Skin epidermis (tissue), 12 donors: ENCODE measurements at regions not wholly inside any gene's neighbourhood (a gene's known extent, or its start where the extent isn't known, plus 50 kb on each side); places are given as distances from the start of the nearest gene placed in this dataset.
"Not testable (repeated sequence)": the region's sequence is repeated elsewhere in the genome, so short reads cannot be mapped to it uniquely, and the experiment has no call there.

Experiments used
- H3K27ac ChIP-seq, 21 experiments: fragments of 200-600 bp; sonication (generic) in 11 of 21; one replicate each; pipeline ENCODE4 v1.5.0; 2020; ENCODE audit warnings: mild to moderate bottlenecking in 3 of 21, inconsistent platforms in 2 of 21, moderate library complexity in 2 of 21
- H3K4me3 ChIP-seq, 7 experiments: fragments of 200-600 bp; sonication (generic) in 2 of 7; one replicate each; pipeline ENCODE4 v1.5.0; 2020; ENCODE audit warnings: inconsistent platforms in 2 of 7, mild to moderate bottlenecking in 2 of 7, moderate library complexity in 1 of 7

DNA sequence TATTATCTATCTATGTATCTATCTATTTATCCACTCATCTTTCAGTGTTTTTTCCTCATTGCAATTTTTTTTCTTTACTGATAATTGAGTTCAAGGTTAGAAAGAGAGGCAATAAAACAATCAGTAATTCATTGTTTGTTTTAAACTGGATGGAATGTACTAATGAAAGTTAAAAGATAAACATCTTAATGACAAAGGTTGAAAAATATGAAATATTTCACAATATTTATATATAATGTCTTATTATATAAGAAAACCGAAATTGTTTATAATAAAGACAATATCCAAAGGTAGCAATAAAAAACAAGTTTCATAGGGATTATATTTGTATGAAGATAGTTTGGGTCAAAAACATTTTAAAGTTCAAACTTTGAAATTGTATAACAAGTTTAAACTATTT is 1015.5 kb upstream of the MIR17HG start:
- Histone ChIP-seq H3K4me3 (no peak overlapping the region), H3K27ac (no peak overlapping the region)

DNA sequence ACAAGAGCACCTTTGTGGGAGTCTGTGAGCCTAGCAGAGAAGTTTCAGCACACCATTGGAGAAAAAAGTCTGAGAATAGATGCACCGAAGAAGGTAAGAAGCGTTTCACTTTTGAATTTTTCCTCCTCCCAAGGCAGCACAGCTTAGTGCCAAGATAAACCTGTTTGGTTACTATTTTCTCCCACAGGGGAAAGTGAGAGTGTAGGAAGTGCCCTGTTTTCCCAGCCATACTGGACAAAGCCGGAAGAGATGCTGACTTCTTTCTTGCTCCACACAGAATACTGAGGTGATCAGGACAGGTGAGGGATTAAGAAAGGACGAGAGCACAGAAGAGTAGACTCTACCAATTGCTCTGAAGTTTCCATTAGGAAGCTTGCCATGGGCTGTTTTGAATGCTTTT is 1011.0 kb upstream of the MIR17HG start:
- H3K27ac ChIP-seq: no peak overlapping the region

DNA sequence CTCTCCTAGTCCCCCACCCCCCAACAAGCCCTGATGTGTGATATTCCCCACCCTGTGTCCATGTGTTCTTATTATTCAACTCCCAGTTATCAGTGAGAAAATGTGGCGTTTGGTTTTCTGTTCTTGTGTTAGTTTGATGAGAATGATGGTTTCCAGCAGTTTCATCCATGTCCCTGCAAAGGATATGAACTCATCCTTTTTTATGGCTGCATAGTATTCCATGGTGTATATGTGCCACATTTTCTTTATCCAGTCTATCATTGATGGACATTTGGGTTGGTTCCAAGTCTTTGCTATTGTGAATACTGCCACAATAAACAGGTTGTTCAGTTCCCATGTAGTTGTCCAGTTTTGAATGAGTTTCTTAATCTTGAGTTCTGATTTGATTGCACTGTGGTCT is 1006.1 kb upstream of the MIR17HG start:
- H3K27ac ChIP-seq, H3K4me3 ChIP-seq: not testable (repeated sequence)

More for the DNA sequence above, 1011.0 kb upstream of the MIR17HG start:
- peak overlapping the region in 1 of 7 experiments; percentile 2 for H3K4me3 ChIP-seq

DNA sequence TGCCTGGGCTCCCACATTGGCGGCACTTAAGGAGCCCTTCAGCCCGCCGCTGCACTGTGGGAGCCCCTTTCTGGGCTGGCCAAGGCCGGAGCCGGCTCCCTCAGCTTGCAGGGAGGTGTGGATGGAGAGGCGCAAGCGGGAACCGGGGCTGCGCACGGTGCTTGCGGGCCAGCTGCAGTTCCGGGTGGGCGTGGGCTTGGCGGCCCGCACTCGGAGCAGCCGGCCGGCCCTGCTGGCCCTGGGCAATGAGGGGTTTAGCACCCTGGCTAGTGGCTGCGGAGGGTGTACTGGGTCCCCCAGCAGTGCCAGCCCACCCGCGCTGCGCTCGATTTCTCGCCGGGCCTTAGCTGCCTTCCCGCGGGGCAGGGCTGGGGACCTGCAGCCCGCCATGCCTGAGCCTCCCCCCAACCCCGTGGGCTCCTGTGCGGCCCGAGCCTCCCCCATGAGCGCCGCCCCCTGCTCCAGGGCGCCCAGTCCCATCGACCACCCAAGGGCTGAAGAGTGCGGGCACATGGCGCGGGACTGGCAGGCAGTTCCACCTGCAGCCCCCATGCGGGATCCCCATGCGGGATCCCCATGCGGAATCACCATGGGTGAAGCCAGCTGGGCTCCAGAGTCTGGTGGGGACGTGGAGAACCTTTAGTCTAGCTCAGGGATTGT is 998.9 kb upstream of the MIR17HG start:
- not testable (repeated sequence) for H3K27ac ChIP-seq, H3K4me3 ChIP-seq

DNA sequence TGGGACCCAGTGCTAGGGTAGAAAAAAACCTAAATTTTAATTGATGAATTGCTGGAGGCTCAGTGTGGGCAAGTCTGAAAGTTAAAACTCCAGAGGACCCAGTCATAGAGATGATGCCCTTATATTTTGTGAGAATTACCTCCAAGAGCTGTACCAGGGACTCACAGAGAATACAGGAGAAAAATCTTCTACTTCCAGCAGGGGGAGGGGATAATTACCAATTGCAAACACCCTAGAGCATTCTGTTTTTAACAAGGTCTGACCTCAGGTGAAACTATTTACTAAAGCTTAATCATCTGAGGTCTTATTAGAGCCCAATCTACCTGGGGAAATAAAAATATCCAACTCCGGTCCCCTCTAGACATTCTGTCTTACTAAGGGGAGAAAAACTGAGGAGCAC is 994.7 kb upstream of the MIR17HG start:
- H3K4me3 ChIP-seq: no peak overlapping the region
- no peak overlapping the region for H3K27ac ChIP-seq

DNA sequence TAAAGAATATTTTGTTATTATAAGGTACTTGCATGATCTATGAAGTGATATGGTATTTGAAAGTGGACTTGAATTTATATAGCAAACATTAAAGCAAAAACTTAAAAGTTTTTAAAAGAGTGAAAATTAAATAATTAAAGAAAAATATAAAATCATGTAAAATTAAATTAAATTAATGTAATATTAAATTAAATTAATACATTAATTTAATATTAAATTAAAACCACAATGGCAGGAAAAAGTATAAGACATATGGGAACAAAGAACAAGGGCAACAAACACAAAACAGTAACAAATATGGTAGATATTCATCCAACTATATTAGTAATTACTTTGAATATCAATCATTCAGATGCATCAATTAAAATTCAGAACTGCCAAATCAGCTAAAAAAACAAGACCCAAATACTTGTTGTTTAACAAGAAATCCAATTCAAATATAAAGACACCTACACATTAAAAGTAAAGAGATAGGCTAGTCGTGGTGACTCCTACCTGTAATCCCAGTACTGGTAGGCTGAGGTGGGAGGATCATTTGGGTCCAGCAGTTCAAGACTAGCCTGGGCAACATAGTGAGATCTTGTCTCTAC is 992.2 kb upstream of the MIR17HG start:
- Histone ChIP-seq H3K27ac (no peak overlapping the region), H3K4me3 (no peak overlapping the region)

DNA sequence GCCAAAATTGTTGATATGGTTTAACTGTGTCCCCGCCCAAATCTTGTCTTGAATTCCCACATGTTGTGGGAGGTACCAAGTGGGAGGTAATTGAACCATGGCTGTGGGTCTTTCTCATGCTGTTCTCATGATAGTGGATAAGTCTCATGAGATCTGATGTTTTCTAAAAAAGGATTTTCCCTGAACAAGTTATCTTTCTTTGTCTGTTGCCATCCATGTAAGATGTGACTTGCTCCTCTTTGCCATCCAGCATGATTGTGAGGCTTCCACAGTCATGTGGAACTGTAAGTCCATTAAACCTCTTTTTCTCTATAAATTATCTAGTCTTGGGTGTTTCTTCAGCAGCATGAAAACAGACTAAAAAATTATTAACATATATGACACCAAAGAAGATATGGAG is 986.7 kb upstream of the MIR17HG start:
- Histone ChIP-seq H3K27ac (no peak overlapping the region), H3K4me3 (no peak overlapping the region)

DNA sequence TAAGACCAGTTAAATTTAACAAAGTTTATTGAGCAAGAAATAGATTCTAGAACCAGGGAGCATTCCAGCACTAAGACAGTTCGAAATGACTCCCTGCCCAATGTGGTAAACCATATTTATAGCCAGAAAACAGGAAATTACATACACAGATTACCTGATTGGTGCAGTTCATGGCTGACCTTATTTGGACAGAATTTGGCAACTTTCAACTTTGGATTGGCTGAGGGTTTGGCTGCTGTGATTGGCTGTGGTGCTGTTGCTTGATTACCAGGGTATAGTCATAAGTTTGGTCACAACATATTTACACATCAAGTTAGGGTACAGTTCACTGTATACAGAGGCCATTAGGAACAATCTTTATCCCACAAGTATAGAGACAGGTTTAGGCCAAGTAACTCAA is 984.8 kb upstream of the MIR17HG start:
- no peak overlapping the region for H3K27ac ChIP-seq
- no peak overlapping the region for H3K4me3 ChIP-seq

DNA sequence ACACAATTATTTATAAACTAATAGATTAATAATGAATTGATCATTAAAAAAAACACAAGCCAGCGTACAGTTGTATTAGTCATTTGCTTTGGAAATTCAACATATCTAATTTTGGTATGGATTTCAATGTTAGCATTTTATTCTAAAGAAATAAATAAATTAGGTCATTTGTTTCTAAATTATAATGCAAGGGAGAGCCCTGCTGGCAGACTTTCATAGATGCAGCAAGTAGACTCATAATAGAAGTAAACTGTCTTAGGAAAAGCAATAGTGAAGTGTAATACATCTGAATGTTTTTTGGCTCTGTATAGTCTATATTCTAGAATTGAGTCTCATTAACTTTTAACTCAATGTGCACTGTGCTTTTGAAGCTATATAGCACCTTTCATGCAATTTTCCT is 982.4 kb upstream of the MIR17HG start:
- H3K27ac ChIP-seq: no peak overlapping the region
- no peak overlapping the region for H3K4me3 ChIP-seq

DNA sequence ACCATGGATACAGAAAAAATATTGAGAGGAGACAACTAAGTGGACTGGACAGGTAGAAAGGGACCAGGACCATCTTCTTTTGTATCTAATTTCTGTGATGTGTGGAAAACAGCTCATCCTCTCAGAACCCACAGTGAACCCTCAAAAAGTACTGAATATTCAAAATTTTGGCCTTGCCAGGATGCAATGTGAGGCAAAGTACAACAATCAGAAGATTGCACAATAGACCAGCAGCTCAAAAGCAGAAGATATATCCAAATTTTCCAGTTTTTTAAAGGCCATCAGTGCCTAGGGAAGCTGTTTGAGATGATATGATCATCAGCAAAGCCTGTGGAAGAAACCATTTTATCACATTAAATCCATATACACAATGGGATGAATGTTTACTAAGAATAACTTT is 973.3 kb upstream of the MIR17HG start:
- Histone ChIP-seq H3K27ac (no peak overlapping the region), H3K4me3 (no peak overlapping the region)

DNA sequence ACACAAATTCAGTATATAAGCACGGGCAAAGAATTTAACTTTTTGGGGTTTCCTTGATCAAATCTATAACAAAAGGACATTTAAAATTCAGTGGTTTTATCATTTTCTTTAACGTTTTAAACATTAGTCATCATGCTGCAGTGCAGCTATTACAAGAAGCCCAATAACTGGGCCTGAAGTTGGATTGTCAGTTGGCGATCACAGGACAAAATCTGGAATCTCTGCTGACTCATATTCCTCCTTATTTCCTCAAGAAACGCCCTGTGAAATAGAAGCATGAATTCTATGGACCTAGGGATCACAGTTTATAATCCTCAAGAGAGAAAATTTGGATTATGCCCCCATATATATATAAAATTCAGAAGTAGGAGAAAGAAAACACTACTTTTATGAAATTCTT is 971.6 kb upstream of the MIR17HG start:
- Histone ChIP-seq H3K27ac (no peak overlapping the region), H3K4me3 (no peak overlapping the region)

DNA sequence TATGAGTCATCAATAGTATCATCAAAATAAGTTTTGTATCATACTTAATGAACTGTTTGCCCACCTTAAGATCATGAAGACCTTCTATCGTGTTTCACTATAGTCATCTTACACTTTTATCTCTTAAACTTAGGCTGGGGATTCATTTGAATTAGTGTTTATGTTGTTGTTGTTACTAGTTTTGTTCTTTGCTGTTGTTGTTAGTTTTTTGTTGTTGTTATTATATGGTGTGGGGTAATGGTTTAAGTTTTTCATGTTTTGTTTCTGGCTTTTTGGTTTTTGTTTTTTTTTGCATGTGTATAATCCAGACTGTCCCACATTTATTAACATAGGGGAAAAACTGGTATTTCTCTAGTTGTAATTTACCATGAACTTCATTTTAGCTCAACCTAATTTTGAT is 965.1 kb upstream of the MIR17HG start:
- H3K4me3 ChIP-seq: no peak overlapping the region
- no peak overlapping the region for H3K27ac ChIP-seq

DNA sequence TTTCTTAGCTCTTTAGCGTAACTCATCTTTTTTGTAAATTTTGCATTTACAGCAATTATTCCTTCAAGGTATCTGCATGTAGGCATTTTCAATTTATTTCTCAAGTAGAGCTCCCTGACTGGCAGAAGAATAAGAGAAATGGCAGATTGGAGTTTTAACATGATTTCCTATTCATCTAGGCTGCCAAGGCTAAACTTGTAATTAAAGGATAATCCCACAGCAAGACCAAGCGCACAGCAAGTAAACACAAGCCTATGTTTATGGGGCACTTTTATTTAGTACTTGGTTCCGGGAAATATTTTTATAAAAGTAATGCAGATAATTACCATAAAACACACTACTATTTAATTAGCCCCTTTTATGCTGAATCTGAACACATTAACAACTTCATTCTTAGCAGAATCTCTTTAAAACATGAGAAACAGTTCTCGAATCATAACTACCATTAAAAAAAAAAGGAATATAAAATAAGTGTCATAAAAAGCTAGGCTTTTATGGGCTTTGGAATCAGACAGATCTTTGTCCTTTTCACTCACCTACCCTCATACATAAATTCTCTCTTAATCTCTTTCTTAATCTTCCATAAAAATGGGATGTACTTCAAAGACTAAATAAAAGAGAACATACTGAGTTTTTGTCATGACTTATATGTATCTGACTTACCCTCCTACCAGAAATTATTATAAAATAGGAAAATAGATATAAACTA is 961.6 kb upstream of the MIR17HG start:
- no peak overlapping the region for H3K4me3 ChIP-seq
- no peak overlapping the region for H3K27ac ChIP-seq

DNA sequence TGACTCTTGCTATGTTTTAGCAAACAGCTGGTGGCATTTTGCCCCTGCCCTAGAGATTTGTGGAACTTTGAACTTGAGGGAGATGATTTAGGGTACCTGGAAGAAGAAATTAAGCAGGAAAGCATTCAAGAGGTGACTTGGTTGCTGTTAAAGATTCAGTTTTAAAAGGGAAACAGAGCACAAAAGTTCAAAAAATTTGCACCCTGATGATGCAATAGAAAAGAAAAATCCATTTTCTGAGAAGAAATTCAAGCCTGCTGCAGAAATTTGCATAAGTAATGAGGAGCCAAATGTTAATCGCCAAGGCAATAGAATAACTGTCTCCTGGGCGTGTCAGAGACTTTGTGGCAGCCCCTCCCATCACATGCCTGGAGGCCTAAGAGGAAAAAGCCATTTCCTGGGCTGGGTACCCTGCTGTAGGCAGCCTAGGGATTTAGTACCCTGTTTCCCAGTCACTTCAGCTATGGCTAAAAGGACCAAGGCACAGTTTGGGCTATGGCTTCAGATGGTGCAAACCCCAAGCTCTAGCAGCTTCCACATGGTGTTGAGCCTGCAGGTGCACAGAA is 958.5 kb upstream of the MIR17HG start:
- Histone ChIP-seq H3K4me3 (no peak overlapping the region), H3K27ac (no peak overlapping the region)

DNA sequence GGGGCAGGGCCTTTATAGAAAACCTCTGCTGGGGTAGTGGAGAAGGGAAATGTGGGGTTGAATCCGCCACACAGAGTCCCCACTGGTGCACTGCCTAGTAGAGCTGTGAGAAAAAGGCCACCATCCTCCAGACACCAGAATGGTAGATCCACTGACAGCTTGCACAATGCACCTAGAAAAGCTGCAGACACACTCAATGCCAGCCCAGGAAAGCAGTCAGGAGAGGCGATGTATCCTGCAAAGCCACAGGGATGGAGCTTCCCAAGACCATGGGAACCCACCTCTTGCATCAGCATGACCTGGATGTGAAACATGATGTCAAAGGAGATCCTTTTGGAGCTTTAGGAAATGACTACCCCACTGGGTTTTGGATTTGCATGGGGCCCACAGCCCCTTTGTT is 958.0 kb upstream of the MIR17HG start:
- Histone ChIP-seq H3K27ac (no peak overlapping the region), H3K4me3 (no peak overlapping the region)

DNA sequence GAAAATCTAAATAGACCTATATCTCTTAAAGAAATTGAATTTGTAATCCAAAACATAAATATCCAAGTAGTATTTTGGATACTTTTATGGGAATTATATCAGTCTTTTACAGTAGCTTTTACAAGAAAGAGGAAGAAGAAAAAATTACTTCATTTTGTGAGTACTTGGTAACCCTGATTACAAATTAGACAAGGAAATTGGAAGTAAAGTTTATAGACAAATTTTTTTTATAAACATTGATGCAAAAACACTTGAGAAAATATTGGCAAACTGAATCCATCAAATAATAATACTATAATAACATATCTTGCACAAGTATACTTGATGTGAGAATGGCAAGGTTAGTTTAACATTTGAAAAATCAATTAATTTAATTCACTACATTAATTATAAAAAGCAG is 954.1 kb upstream of the MIR17HG start:
- Histone ChIP-seq H3K27ac (no peak overlapping the region), H3K4me3 (no peak overlapping the region)

DNA sequence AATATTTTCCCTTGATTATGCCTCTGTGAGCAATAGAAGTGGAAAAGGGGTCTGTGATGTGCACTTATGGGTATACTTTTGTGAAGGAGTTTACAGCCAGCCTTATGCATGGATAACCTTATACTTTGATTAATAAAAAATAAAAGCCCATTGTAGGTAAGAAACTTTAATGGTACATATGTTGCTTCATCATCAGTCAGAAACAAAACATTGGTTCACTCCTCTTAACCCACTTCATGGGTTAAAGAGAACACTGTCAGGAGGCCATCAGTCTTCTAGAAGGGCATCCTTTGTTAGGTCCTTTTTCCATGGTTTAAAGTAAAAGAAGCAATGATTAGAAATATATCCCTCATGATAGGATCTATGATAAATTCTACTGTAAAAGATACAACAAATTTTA is 952.1 kb upstream of the MIR17HG start:
- Histone ChIP-seq H3K4me3 (no peak overlapping the region), H3K27ac (no peak overlapping the region)

DNA sequence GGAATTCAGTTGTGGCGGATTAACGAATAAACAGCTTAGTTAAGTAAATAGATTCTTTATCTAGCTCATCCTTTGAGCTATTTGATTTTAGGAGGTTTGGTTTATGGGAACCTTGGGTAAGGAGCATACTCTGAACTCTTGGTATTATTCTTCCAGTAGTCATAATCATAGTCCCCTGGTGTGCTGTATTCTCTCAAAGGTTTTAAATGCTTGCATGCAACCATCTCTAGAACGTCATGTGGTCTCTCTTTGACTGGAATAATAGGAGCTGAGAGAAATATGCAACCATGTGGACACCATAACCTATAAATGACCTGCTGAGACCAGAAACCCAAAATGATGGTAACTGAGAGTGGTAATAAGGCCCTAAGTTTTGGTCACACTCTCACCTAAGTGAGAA is 951.6 kb upstream of the MIR17HG start:
- no peak overlapping the region for H3K27ac ChIP-seq
- H3K4me3 ChIP-seq: no peak overlapping the region

DNA sequence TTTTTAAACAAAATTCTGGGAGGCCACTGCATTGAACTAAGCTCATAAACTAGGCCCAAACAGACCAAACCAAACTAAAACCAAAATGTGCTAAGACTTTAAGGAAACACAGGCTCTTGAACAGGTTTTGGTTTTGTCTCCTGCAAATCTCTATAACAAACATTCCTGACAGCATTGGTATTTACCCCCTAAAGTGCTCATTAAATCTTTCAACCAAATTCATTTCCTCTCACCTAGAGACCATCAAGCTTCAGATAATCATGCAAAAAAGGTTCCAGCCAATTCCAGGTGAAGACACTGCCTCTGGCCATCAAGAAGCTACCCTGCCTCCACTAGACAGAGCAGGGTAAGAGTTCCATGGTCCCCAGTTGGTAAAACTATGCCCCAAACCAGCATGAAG is 951.2 kb upstream of the MIR17HG start:
- Histone ChIP-seq H3K4me3 (no peak overlapping the region), H3K27ac (no peak overlapping the region)

DNA sequence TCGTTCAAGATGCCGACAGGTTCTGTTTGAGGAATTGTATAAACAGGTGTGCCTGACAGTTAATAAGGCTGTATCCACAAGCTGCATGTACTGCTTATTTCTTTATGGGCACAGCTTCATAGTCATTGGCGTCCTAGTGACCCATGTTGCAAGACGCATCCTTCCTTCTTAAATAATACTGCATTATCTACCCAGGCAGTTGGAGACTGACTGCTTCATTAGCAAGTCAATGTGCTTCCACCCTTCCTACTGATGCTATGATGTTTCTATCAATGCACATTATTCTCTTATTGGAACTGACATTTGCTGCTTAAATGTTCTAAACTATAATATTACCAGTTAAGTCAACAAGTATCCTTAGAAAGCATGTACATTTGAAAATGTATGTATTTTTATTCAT is 950.0 kb upstream of the MIR17HG start:
- H3K27ac ChIP-seq: no peak overlapping the region
- no peak overlapping the region for H3K4me3 ChIP-seq

DNA sequence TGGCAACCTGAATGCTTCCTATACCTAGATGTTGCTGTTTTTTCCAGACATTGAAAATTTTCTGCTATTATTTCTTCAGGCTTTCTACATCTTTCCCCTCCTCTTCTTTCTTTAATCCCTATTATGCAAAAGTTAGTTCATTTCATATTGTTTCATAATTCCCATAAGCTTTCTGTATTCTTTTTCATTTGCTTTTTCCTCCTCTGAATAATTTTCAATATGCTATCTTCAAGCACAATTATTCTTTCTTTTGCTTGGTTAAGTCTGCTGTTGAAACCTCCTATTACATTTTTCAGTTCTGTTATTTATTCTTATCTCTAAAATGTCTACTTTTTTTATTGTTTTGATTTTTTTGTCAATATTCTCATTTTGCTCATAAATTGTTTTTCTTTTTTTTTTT is 947.1 kb upstream of the MIR17HG start:
- H3K4me3 ChIP-seq: no peak overlapping the region
- no peak overlapping the region for H3K27ac ChIP-seq
